Stimulated activated CD4-positive, alpha-beta T cell treated with anti-CD3 and anti-CD28 coated beads, TNF-alpha, amount 100 ng/mL, for 24 hours (primary cell): ENCODE measurements at regions not wholly inside any gene's neighbourhood (a gene's known extent, or its start where the extent isn't known, plus 50 kb on each side); places are given as distances from the start of the nearest gene placed in this dataset.
"Not testable (repeated sequence)": the region's sequence is repeated elsewhere in the genome, so short reads cannot be mapped to it uniquely, and the experiment has no call there.

Source experiments
- DNase-seq, 3 experiments: peaks; one replicate each; pipeline ENCODE4 v3.0.0-alpha.2; 2020; ENCODE audit warnings: low read depth in 3 of 3

DNA sequence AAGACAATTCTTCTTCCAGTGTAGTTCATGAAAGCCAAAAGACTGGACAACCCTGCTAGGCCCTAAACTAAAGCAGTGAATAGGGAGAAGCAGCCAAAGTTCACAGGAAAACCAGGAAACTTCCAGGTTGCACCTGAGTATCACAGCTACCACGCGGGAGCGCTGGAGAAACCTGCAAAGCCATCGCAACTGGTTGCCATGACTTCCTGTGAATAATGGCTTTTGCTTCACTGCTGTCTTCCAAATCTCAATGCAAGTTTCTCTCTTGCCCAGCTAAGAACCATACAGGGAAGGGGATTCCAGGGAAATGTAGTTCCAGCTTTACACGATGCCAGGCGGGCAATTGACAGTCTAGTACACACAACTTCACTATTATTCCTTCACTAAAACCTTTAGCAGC is 114.1 kb downstream of the GXYLT1 start:
- no peak for DNase-seq

DNA sequence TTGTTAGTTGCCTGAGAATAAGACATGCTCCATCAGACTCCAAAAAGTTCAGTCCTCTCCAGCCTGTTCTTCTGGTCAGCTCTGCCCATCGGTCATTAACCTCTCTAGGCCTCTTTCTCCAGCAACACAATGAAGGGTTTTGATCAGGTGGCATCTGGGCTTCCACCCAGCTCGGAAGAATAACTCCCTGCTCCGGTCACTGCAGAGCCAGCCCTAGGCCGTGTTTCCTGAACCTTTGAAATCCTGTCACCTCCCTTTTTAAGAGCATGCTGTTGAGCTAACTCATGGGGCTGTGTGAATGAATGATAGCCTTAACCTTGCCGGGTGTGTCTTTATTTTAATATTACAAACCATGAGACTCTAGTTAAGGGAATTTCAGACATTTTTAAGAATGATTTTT is 117.1 kb downstream of the GXYLT1 start:
- no peak for DNase-seq

DNA sequence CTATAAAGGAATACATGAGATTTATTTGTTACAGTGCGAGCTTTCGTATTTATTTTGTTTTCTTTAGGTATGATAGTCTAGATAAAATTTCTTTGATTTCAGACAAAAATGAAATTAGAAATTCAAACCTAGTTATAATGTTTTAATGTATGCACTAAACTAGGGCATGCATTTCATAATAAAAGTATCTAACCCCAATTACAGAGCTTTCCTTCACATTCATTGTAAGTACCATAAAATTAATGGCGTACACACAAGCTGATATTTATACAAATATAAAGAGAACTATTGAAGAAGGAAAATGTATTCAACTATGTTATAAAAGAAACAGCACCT is 120.2 kb downstream of the GXYLT1 start:
- DNase-seq = no peak

DNA sequence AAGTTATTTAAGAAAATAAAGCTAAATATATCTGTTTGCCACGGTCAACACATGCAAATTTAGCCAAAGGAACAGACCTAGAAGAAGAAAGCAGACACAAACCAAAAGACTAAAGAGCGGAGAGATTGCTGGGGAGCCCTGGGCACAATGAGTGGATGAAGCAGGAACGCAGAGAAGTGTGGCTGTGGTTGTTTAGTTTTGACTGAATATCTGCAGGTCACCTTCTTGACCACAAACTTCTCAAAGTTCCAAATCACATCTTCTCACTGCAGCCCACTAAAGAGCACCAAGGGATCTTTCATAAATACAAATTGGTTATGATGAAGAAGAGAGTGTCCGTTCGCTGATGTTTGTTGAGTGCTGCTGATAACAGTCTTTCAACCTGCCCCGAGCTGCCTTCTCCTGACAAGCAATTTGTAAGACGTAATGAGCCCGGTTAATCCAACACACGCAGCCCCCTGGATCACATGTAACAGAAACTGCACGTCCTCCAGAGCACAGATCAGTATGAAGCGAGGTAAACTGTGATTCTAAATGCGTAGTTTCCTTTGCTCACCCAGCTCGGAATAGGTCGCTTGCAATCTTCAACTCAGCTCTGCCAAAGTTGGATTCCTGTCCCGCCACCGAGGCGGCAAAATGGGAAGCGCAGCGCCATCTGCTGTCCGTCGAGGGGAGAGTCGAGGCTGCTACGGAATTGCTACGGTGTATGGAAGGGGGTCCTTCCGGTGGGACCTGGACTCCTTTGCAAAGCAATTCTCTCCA is 120.8 kb downstream of the GXYLT1 start:
- peak; percentile 45 to 68 (median 52) for DNase-seq

DNA sequence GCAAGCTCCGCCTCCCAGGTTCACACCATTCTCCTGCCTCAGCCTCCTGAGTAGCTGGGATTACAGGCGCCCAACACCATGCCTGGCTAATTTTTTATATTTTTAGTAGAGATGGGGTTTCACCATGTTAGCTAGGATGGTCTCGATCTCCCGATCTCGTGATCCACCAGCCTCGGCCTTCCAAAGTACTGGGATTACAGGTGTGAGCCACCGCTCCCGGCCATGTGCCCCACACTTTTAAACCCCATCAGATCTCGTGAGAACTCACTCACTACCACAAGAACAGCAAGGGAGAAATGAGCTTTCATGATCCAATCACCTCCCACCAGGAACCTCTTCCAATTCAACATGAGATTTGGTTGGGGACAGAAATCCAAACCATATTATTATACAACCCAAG is 122.7 kb downstream of the GXYLT1 start:
- DNase-seq = not testable (repeated sequence)

DNA sequence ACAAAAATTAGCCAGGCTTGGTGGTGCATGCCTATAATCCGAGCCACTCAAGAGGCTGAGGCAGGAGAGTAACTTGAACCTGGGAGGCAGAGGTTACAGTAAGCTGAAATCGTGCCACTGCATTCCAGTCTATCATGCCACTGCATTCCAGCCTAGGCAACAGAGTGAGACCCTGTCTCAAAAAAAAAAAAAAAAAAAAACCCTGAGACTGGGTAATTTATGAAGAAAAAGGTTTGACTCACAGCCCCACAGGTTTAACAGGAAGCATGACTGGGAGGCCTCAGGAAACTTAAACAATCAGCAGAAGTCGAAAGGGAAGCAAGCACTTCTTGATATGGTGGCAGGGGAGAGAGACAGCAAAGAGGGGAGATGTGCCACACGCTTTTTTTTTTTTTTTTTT is 123.2 kb downstream of the GXYLT1 start:
- DNase-seq = no peak

DNA sequence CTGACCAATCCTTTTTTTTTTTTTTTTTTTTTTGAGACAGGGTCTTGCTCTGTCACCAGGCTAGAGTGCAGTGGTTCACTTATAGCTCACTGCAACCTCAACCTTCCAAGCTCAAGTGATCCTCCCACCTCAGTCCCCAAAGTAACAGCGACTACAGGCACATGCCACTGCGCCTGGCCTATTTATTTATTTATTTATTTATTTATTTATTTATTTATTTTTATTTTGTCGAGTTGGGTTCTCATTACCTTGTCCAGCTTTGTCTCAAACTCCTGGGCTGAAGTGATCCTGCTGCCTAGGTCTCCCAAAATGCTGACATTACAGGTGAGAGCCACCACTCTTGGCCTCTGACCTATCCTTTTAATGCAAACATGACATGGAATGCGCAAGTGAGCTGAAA is 124.4 kb downstream of the GXYLT1 start:
- DNase-seq = no peak

DNA sequence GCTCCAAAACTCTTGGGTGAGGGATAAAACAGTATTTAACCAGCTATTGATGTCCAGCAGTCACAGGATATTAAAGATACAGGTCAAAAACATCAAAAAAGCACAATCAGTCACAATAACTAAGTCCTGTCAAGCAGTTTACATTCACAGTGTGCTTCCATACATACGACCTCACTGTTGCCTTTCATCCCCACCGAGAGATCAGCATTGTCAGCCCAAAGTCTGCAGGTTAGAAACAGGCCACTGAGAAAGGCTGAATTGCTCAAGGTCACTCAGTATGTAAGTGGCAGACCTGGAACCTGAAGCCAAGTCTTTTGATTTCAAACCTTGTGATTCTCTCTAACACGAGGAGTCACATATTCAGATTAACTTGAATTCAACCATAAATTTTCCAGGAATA is 124.9 kb downstream of the GXYLT1 start:
- DNase-seq = no peak

DNA sequence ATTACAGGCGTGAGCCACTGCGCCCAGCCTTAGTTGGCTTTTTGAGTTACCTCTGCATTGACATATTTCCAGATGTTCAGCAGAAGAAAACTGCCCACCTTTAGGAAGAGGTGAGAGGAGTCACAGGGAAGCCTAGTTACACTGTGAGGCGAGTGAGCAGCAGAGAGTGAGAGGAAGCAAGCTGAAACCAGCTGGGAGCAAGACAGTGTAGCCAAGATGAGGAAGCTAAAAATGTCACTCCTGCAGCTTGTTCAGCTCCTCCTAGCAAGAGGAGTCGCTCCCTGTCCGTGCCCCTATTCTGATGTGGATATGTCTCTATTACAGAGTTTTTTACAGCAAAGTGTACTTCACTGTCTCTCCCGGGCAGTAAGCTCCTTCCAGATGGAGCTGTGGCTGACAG is 127.6 kb downstream of the GXYLT1 start:
- DNase-seq = no peak

DNA sequence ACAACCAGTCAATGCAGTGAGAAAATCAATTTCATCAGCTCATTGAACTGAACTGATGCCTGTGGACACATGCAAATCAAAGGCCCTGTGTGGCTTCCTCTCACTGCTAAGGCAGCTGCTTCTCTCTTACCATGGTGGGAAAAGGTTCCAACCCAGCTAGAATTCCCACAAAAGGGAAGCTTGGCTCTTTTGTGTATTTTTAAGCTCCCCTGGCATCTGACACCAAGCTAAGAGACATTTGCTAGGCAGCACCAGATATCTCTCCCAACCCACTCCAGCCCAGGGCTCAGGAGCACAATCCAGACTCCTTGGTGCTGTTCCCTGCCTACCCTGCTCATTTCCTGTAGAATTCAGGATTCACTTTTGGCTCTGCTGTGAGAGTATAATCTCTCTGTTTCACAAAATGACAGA is 129.6 kb downstream of the GXYLT1 start:
- DNase-seq = no peak

DNA sequence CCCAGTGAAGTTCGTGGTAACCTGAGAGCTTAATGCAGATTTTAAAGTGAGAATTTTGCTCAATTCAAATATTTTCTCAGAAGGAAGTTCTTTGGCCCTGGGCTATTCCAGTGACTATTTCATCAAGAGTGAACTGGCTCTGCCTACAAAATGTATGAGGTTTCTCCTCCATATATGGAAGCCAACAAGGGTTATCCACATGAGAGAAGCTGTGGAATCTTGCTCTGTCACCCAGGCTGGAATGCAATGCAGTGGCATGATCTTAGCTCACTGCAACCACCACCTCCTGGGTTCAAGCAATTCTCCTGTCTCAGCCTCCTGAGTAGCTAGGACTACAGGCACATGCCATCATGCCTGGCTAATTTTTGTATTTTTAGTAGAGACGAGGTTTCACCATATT is 132.2 kb downstream of the GXYLT1 start:
- DNase-seq = not testable (repeated sequence)

DNA sequence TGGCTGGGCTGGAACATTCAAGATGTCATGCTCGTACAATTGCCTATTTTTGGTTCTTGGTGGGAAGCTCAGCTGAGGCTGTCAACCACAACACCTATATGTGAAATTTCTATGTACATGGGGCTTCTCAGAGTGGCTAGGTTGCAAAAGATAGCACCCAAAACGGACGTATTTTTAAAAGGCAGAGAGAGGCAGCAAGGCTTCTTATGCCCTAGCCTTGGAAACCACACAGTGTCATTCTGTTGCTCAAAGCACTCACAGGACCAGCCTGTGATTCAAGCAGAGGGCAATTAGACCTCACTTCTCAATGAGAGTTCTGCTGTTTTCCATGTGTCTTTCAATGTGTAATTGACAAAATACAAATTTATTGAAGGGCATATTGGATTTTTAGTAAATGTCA is 134.0 kb downstream of the GXYLT1 start:
- no peak for DNase-seq

DNA sequence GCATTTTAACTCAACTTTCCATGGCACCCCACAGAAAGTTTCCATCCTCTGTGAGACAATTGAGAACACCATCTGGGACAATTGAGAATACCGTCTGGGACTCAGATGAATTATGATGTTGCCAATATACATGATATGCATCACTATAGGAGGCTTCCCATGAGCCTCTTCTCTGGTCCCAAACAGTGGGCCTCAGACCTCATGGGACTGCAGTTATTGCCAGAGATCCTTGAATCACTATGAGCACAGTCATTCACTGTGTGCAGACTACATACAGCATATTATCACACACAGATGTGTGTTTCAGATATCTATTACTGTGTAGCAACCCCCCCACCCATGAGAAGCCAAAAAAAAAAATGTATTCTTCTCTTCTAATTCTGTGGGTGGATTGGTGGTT is 134.4 kb downstream of the GXYLT1 start:
- no peak for DNase-seq

DNA sequence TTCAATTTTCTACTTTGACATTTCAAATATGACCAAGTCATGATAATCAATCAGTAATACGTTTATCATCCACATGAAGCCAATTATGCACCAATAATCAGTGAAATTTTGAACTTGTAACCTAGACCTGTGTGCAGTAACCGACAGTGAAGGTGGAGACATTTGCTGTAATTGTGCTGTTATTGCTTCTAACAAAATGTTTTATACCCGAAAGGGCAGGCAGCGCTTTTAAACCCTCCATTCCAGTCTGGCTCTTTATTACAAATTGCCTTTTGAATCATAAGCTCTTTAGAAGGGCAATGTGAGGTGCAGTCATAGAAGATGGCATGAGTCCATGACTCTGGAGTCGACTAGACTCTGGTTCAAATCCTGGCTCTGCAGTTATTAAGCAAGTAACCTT is 135.7 kb downstream of the GXYLT1 start:
- no peak for DNase-seq

DNA sequence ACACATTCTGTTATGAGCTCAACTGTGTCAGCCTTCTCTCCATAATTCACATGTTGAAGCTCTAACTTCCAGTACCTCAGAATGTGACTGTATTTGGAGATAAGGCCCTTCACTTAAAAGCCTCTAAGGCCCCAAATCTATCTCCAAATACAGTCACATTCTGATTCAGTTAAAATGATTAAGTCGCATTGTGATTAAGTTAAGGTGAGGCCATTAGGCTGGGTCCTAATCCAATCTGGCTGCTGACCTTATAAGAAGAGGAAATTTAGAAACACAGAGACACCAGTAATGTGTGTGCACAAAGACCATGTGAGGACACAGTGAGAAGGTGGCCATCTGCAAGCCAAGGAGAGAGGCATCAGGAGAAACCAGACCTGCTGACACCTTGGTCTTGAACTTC is 141.6 kb downstream of the GXYLT1 start:
- no peak for DNase-seq

DNA sequence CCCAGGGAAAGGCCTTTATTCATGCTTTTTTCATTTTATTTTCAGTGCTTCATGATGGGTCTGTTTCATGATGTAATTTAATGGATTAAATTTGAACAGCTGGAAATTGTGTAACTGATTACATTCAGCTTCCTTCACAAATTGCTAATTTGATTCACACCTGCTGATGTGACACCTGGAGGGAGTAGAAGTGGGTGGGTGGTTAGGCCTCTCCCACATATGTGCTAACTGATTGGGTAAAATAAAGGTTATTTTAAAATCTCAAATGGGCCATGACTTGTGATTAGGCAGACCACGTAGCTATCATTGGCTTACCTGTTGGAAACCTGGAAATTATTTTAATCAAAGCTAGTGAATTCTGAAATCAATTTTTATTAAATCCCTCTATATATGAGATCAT is 142.1 kb downstream of the GXYLT1 start:
- no peak for DNase-seq

DNA sequence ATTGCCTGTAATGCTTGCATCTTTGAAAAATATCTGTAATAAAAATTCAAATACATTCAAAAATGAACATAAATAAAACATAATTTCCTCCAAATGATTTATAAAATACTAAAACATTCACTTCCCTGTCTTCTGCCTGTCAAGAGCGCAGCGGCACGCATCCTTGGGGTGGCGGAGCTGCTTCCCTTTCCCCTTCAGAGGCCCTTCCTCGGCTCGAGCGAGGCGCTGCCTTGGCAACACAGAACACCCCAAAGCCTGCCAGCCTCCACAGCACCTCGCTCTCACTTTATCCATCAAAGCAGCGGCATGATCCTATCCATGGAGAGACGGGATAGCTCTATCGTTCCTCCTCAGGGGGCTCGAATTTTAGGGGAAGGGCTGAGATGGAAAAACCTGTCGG is 146.2 kb downstream of the GXYLT1 start:
- DNase-seq = no peak

DNA sequence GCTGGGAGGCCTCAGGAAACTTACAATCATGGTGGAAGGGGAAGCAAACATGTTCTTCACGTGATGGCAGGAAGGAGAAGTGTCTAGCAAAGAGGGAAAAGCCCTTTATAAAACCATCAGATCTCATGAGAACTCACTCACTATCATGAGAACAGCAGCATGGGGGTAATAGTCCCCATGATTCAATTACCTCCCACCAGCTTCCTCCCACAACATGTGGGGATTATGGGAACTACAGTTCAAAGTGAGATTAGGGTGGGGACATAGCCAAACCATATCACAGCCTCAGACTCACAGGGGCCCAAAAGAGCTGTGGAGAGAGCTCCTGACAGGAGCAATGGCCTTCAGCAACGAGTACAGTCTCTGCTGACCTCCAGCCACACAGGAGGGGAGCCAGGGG is 151.4 kb downstream of the GXYLT1 start:
- no peak for DNase-seq

DNA sequence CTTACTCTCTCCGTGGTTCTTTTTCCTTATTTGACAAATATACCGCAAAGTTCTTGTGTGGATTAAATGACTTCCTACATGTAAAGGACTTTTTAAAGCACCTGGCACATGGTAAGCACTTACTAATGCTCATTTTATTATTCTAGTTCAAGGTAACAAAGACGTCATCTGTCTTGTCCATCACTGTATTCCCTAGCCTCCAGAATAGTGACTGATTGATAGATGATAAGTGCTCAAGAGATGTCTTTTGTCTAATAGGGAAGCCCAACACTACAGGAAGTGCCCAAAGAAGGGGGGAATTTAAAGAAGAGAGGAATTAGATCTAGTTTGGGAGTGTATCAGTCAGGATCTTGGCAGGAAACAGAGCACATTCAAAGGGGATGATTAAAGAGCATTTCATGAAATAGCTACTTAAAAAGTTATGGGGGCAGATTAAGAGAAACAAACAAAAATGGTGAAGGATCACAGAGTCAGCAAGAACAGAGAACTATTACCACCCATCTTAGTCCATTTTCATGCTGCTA is 151.9 kb downstream of the GXYLT1 start:
- no peak for DNase-seq

DNA sequence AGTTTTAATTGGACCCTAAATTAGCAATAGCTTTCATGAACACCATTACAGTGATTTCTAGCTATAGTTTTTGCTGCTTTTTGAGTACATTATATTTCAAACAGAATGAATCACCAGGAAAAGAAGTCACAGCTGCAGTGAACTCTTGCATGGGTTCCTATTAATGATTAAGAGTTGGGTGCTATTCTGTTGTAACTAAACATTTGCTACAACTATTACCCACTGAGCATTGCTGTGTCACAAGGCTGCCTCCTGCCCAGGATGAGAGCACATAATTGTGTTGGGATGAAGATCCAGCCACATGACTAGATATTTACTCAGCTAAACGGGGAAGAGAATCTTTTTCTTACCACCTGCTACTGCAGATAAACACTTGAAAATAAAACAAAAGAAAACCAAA is 152.7 kb downstream of the GXYLT1 start:
- no peak for DNase-seq

DNA sequence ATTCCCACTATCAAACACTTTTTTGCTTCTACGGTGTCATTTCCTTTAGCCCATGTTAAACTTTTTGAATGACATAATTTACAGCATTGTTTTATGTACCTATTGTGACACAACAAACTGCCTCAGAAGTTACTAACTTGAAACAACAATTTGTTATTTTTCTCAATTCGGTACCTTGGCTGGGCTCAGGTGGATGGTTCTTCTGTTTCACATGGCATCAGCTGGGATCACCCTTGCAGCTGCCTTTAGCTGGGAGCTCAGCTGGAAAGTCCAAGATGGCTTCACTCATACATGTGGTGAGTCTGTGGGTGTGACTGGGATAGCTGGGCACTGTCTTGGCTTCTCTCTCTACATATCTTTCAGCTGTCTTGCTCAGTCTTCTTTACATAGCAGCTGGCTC is 156.0 kb downstream of the GXYLT1 start:
- no peak for DNase-seq

DNA sequence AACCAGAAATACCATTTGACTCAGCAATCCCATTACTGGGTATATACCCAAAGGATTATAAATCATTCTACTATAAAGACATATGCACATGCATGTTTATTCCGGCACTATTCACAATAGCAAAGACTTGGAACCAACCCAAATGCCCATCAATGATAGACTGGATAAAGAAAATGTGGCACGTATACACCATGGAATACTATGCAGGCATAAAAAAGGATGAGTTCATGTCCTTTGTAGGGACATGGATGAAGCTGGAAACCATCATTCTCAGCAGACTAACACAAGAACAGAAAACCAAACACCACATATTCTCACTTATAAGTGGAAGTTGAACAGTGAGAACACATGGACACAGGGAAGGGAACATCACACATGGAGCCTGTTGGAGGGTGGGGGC is 158.2 kb downstream of the GXYLT1 start:
- DNase-seq = not testable (repeated sequence)

DNA sequence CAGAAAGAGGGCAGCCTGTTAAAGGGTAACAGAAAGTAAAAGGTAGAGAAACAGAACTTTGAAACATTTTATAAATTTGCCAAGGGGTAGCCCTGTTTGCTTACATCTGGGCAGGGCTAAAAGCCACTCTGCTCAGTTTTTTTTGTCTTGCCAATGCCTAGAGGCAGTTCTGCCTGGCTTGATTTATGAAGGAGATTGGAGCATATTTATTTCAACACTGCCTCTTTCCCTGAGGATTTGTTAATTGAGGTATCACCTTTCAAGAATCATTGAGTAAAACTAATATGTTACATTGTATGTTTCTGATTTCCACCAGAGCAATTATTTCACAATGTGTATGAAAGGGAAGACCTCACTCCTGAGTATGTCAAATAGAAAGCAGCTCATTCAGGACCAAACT is 160.8 kb downstream of the GXYLT1 start:
- DNase-seq = no peak

DNA sequence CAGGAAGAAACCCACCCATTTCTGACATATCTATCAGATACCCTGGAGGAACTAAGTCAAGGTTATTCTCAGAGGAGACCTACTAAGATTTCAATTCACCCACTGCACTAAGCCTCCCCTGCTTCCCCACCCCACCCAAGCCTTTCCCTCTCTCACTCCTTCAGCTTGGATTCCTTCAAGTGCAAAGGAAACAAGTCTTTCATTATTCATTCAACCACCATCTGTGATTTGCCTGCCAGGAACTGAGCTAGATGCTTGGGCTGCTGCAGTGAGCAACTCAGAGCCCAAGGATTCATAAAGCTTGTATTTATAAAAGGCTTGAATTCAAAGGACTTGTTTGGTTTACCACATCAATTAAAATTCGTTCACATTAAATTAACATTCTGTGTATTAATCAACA is 161.3 kb downstream of the GXYLT1 start:
- no peak for DNase-seq
